ENCODE measurements at regions not wholly inside any gene's neighbourhood (a gene's known extent, or its start where the extent isn't known, plus 50 kb on each side); places are given as distances from the start of the nearest gene placed in this dataset.

DNA sequence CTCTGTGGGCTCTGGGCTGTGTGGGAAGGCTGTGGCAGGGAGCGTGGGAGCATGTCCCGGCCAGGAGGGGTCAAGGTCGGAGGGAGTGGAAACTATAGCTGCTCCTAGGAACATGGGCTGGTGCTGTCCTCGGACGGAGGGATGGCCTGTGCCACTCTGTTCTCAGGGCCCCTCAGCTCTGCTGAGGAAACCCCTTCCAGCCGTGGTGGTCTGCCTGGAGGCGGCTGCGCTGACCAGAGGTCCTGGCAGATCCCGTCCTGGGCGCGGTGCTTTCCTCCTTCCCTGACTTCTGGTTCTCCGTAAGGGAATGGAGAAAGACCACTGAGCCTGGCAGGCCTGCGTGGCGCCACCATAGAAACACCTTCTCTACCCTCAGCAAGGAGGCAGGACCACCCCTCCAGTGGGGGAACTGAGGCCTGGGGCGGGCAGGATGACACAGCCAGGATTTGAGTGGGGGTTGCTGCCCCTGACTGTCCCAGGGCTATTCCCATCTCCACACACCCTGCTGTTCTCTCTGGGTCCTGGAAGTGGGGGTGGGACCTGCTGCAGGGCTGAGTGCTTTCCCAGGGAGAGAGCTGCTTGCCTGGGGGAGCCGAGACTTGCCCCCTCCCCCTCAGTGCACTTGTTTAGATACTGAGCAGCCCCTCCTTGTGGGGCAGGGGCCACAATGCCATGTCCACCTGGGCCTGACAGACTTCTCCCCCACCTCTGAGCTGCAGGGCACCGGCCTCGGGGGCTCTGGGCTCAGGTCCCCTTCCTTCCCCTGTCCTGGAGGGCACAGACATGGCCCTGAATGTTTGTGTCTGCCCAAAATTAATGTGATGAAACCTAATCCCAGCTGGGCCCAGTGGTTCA is 301.0 kb upstream of the HS6ST1 start:
- H2AFZ ChIP-seq, result no peak overlapping the region
- no peak overlapping the region for H3K4me2 ChIP-seq (ENCODE audit: low read length)
- no peaks in the 10 kb centered on the region for H3K9me3 ChIP-seq (ENCODE audit: control insufficient read depth, low read length)

DNA sequence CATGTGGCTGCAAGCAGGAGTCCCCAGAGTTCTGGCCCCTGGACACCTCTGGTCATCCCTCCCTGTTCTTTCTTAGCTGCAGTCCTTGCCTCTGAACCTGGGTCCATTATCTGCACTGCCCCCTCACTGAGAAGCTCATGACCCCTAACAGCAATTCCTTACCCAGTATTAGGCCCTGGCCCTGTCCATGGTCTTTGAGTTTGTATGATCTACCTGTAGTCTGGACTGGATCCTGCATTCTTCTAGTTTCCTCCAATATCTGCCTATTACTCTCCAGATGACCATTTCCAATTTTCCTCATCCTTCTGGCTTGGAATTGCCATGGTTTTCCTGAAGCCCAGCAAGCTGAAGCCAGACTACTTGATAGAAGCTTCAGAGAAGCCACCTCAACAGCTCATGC is 302.4 kb upstream of the HS6ST1 start:
- no peak overlapping the region for H2AFZ ChIP-seq
- peaks cover 21% of the 10 kb centered on the region for H3K4me1 ChIP-seq
- no peaks in the 10 kb centered on the region for H3K27me3 ChIP-seq (ENCODE audit: control insufficient read depth, insufficient read depth, low read length)
- H3K9ac ChIP-seq, result no peak overlapping the region
- H3K4me3 ChIP-seq (ENCODE audit: low read depth, low read length), result no peak overlapping the region
- no peaks in the 10 kb centered on the region for H3K79me2 ChIP-seq
- H3K4me2 ChIP-seq (ENCODE audit: low read length), result no peak overlapping the region
- no peaks in the 10 kb centered on the region for H3K36me3 ChIP-seq (ENCODE audit: control insufficient read depth, insufficient read depth, low read length)
- no peaks in the 10 kb centered on the region for H3K9me3 ChIP-seq (ENCODE audit: control insufficient read depth, low read length)
- no peak for TF ChIP-seq CTCF (IDR thresholded peaks at IDR 0.05)
- no peak overlapping the region for H3K27ac ChIP-seq

More for the DNA sequence above, 301.0 kb upstream of the HS6ST1 start:
- H3K9ac ChIP-seq, result no peak overlapping the region
- H3K27me3 ChIP-seq (ENCODE audit: control insufficient read depth, insufficient read depth, low read length), result no peaks in the 10 kb centered on the region
- H3K4me1 ChIP-seq, result peaks cover 18% of the 10 kb centered on the region
- no peak overlapping the region for H3K27ac ChIP-seq
- no peaks in the 10 kb centered on the region for H3K79me2 ChIP-seq
- TF ChIP-seq CTCF (IDR thresholded peaks at IDR 0.05), result no peak
- no peak overlapping the region for H3K4me3 ChIP-seq (ENCODE audit: low read depth, low read length)
- no peaks in the 10 kb centered on the region for H3K36me3 ChIP-seq (ENCODE audit: control insufficient read depth, insufficient read depth, low read length)

- no peaks in the 10 kb centered on the region for H3K27me3 ChIP-seq (ENCODE audit: control insufficient read depth, insufficient read depth, low read length)
- H3K79me2 ChIP-seq, result no peaks in the 10 kb centered on the region
- H3K4me3 ChIP-seq (ENCODE audit: low read depth, low read length), result no peak overlapping the region
- TF ChIP-seq CTCF (IDR thresholded peaks at IDR 0.05), result no peak
- H3K9ac ChIP-seq, result no peak overlapping the region
- H3K9me3 ChIP-seq (ENCODE audit: control insufficient read depth, low read length), result no peaks in the 10 kb centered on the region
- peaks cover 21% of the 10 kb centered on the region for H3K4me1 ChIP-seq
- no peak overlapping the region for H2AFZ ChIP-seq
- no peak overlapping the region for H3K4me2 ChIP-seq (ENCODE audit: low read length)
- no peaks in the 10 kb centered on the region for H3K36me3 ChIP-seq (ENCODE audit: control insufficient read depth, insufficient read depth, low read length)
- H3K27ac ChIP-seq, result no peak overlapping the region
These were observed 303.7 kb upstream of the HS6ST1 start for GRCh38 chr2:128622371-128622770.

GRCh38 chr2:128622955-128623620 is 304.4 kb upstream of the HS6ST1 start:
- peak overlapping the region; percentile 25 for H2AFZ ChIP-seq
- no peak overlapping the region for H3K9ac ChIP-seq
- no peak for TF ChIP-seq CTCF (IDR thresholded peaks at IDR 0.05)
- no peaks in the 10 kb centered on the region for H3K9me3 ChIP-seq (ENCODE audit: control insufficient read depth, low read length)
- no peak overlapping the region for H3K4me3 ChIP-seq (ENCODE audit: low read depth, low read length)
- no peaks in the 10 kb centered on the region for H3K79me2 ChIP-seq
- no peaks in the 10 kb centered on the region for H3K36me3 ChIP-seq (ENCODE audit: control insufficient read depth, insufficient read depth, low read length)
- H3K4me1 ChIP-seq, result peaks cover 21% of the 10 kb centered on the region
- no peaks in the 10 kb centered on the region for H3K27me3 ChIP-seq (ENCODE audit: control insufficient read depth, insufficient read depth, low read length)
- H3K4me2 ChIP-seq (ENCODE audit: low read length), result no peak overlapping the region
- peak overlapping the region; percentile 58 for H3K27ac ChIP-seq

All from parathyroid adenoma (tissue), 2 donors.